SHP77 (cell line): ENCODE measurements at regions not wholly inside any gene's neighbourhood (a gene's known extent, or its start where the extent isn't known, plus 50 kb on each side); places are given as distances from the start of the nearest gene placed in this dataset.

Experiments
- DNase-seq, 2 experiments: peaks; one replicate each; lab custom pipeline; 2025; lab: John Stamatoyannopoulos, UW

DNA sequence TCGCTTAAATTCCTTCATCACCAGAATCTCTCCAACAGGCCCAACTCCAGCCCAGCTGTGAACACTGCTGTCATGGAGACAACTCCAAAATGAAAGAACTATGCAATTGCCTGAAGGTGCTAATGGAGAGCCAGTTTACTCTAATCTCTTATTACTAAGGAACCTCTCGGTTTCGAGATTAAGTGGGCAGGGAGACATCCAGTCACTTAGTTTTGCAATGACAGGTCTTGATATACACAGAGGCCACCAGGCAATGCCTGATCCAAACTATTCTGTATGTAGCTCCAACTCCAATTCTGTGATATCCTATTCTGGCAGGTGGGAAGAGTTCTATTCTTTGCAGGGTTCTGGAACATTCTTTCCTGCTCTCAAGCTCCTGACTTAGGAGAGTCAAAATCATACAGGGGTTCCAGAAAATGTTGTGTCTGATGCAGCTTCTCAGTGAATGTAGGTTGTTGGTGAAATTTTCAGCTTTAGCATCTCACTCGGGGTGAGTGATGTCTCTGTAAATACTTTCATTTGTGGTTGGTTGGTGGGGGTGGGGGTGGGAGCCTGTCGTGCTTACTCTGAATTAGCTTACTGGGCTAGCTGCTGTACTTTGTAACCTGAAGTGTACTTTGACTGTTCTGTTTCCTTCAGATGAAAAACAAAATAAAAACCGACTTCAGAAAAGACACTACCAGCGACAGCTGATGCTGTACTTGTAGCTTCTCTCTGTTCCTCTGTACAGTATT, 170.9 kb downstream of the PALM2AKAP2 start:
- no peak for DNase-seq

DNA sequence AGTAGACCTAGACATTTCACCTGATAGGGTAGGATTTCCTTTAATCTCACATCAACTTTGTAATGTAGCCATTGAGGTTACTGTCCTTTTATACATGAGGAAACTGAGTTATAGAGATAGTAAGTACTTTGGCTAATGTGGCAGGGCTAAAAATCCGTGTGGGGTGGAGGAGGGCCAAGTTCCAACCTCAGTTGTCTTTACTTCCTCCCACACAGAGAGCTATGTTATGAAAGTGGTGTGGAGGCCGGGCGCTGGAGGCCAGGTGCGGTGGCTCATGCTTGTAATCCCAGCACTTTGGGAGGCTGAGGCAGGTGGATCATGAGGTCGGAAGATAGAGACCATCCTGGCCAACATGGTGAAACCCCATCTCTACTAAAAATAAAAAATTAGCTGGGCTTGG, 173.3 kb downstream of the PALM2AKAP2 start:
- no peak for DNase-seq

GRCh38 chr9:109953813-109954497, 174.0 kb downstream of the PALM2AKAP2 start:
- no peak for DNase-seq

DNA sequence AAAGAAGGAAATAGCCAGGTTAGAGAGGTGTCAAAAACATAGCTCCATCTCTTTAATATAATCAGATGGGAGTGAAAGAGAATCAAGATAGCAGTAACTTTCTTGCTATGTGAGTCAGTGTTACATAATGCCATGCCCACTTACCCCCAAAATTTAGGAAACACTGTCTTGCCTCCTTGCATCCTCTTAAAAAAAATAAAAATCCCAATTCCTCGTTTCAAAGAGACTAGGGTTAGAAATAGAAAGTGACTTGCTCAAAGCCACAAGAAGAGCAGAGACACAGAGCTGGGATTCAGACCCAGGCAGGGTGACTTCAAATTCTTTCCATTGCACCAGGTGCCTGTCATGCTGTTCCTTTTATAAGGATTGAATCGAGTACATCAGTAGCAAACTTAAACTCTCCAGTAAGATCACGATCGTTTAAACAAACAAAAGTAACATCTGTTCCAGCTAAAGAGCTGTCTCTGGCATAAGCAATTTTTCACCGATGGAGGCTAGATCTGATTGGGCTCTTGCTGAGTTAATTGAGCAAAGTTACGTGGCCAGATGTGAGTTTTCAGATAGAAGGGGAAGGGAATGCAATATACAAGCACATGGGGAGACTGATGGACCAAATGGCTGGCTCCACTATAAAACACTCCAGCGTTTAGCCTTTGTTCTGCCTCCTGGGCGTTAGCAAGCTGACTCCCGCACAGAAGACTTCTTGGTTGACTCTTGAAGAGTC, 176.9 kb downstream of the PALM2AKAP2 start:
- DNase-seq = no peak

DNA sequence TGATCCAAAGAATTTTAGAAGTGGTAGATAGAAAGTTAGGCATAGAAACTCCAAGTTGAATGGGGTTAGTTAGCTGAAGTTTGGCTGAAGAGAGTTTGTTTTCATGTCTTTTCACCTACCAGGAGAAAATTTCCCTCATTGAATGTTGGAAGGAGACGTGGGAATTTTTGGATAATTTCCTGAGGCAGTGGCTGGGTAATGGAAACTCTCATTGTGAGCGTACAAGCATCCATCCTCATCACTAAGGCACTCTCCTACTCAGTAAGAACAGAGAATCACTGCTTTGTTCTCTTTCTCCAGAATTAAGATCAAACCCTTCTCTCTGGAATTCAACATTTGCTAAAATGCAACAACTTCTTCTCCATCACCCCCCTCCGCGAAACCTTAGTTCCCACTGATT, 179.7 kb downstream of the PALM2AKAP2 start:
- no peak for DNase-seq

- DNase-seq = no peak
Observed at GRCh38 chr9:109961626-109962025, 181.6 kb downstream of the PALM2AKAP2 start.

GRCh38 chr9:109962215-109962614, 182.2 kb downstream of the PALM2AKAP2 start:
- DNase-seq = no peak

- no peak for DNase-seq
Observed at GRCh38 chr9:109963079-109963478, 183.1 kb downstream of the PALM2AKAP2 start.

GRCh38 chr9:109966643-109967368, 186.8 kb downstream of the PALM2AKAP2 start:
- no peak for DNase-seq

GRCh38 chr9:109967651-109968642, 187.9 kb downstream of the PALM2AKAP2 start:
- DNase-seq = no peak

GRCh38 chr9:109969011-109969410, 189.0 kb downstream of the PALM2AKAP2 start:
- peak; percentile 4 to 40 for DNase-seq

DNA sequence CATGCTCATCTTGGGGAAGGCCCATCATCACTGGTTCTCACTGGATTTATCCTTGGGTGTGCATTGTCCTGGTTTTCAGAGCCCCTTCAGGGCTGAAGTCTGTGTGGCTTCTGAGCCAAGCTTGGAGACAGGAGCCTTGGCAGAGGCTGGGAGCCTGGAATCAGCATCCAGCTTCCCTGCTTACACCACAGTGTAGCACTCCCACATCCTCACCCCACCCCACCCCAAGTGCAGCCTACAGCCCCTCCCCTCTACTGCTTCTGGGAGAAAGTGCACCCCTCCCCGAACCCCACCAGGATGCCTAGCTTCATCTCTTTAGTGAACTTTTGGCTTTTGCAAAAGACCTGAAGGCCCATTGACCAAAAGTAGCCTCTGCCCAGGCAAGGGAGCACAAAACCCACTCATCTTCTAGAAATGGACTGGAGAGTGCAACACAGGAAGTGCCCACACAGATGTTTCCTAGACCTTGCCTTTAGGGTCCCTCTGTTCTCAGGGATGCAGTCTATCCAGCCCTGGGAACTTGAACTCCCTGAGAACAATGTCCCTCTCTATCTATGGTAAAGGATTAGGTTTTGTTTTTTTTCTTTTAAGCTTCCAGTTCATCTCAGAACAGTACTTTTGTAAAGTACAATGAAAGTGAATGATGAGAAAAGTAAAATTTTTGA, 189.7 kb downstream of the PALM2AKAP2 start:
- no peak for DNase-seq

GRCh38 chr9:109971226-109971625, 191.2 kb downstream of the PALM2AKAP2 start:
- DNase-seq = no peak

DNA sequence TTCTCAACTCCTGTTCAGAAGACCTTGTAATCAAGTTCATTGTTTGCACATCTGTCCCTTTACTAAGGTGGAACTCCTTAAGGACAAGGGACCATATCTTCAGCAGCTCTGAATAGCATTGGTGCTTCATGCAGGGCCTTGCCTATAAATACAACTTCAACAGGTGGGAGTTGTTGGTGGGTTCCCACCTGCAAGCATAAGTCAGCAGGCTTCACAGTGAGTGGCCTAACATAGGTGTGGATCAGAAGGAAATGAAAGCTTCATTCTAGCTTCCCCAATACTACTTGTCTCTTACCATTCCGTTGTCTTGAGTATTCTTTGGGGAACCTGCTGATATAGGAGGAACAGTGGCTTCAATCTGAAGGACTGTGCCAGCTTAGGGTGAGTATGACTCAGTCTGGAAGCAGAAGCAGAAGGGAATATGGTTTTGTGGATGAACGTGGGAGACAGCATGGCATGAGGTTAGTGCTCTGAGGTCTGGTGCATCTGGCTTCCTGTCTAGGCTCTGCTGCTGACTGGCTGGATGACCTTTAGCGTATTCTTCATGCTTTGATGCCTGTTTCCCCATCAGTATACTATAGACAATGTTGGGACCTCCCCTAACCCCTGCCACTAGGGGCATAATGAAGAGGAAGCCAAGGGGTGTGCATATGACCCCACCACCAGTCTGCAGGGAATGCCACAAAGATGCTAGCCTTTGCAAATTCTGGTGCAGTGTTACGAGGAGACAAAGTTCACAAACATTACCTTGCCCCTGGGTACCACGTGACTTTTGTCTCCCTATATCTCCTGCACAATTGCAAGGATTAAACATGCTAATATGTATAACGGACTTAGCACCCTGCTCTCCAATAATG, 192.3 kb downstream of the PALM2AKAP2 start:
- no peak for DNase-seq

DNA sequence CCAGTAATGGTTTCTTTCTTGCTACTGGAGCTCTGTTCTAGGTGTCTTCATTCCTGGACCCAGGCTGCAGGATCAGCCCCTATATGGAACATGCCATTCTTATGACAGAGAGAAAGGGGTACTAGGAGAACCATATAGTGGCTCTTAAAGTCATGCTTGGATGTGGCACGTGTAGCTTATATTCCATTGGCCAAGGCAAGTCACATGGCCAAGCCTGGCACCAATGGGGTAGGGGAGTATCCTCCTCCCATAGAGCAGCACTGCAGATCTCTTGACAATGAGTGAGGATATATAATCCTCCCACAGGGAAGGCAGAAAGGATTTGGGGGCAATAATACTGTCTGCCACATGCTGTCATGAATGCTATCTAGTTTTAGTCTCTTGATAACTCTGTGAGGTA, 193.3 kb downstream of the PALM2AKAP2 start:
- DNase-seq = no peak

DNA sequence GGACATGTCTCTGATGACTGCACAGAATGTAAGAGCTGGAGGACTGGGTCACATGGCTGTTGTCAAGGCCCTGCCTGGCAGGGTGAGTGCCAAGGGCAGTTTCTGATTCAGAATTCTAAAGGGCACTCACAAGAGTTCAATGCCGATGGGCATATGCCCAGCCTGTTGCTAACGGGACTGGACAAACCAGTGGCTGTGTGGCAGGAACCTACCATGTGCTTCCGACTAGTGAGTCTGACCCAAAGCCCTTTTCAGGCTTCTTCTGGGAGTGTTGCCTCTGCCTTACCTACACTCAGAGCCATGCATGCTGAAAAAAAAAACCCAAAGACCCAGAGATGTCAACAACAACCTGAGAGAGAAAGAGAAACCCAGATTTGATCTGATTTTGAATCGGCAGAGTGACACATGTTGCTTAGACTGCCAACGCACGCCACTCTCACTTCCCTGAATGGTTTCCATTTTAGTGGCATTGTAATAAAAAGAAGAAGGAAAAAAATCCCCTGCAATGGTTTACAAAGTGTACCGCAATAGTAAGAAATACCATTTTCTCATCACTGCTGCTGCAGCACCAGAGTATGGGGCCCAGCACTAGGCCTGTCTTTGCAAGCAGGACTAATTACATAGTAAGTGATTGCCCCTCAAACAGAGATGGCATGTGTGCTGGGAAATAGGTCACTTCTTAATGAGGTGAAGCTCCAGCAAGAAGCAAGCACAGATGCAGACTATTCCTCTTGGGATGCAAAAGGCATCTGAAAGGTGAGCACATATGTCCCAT, 194.3 kb downstream of the PALM2AKAP2 start:
- no peak for DNase-seq

GRCh38 chr9:109974918-109975276, 194.9 kb downstream of the PALM2AKAP2 start:
- no peak for DNase-seq

GRCh38 chr9:109975574-109976295, 195.7 kb downstream of the PALM2AKAP2 start:
- no peak for DNase-seq
